ENCODE measurements at regions not wholly inside any gene's neighbourhood (a gene's known extent, or its start where the extent isn't known, plus 50 kb on each side); places are given as distances from the start of the nearest gene placed in this dataset.
A peak's percentile ranks its signal among the peaks of the same experiment; 100 is the strongest.

DNA sequence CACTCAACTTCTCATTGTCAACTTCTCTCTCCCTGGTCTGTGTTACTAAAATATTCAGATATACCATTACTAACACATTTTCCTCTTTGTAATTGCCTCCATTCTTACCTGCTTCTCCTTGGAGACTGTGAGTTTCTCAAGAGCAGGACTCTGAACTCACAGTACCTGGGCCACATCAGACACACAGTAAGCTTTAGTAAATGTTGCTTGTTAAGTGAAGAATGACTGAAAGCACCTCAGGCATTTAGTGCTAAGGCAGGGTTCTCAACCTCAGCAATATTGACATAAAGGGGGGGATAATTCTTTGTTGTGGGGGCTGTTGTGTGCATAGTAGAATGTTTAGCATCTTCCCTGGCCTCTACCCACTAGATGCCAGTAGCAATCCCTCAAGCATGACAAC, 72.0 kb upstream of the RAB11FIP2 start:
- Histone ChIP-seq H3K9me3 (ENCODE audit: low read length) (no peaks in the 10 kb centered on the region), H3K27ac (ENCODE audit: low read length) (no peak overlapping the region), H2AFZ (ENCODE audit: low read length) (no peak overlapping the region), H3K4me2 (ENCODE audit: low read length) (no peak overlapping the region), H3K79me2 (ENCODE audit: low read length) (no peaks in the 10 kb centered on the region), H3K36me3 (ENCODE audit: low read depth, low read length) (no peaks in the 10 kb centered on the region), H3K9ac (ENCODE audit: low read length) (no peak overlapping the region), H3K4me1 (ENCODE audit: insufficient read depth, low read length) (no peaks in the 10 kb centered on the region), H4K20me1 (ENCODE audit: low read length) (no peaks in the 10 kb centered on the region), H3F3A (ENCODE audit: low read length, unreplicated experiment) (no peaks in the 10 kb centered on the region), H3K4me3 (ENCODE audit: low read length) (no peak overlapping the region), H3K27me3 (ENCODE audit: low read length) (peaks cover 23% of the 10 kb centered on the region; the same call in 1 of the 2 replicates), H3K9me2 (replicated peaks; ENCODE audit: low read length) (no peaks in the 10 kb centered on the region)
- no TSS peak for BruUV-seq (replicated peaks)
- no peak for TF ChIP-seq EZH2 (IDR thresholded peaks at IDR 0.05; ENCODE audit: low read length, unreplicated experiment)
- no peak for TF ChIP-seq EZH2phosphoT487 (IDR thresholded peaks at IDR 0.05; ENCODE audit: borderline replicate concordance, low read length)
- no peak for TF ChIP-seq CTCF (conservative IDR thresholded peaks at IDR 0.05; ENCODE audit: low read depth, low read length)
- ChIA-PET CTCF (no interaction called here), POLR2A (ENCODE audit: unreplicated experiment) (no interaction called here)
- DNase-seq (no peak), ATAC-seq (no peak)
- intact Hi-C loops (cut with micrococcal nuclease), result no loop called here

GRCh38 chr10:118116715-118117449, 70.1 kb upstream of the RAB11FIP2 start:
- intact Hi-C loops (cut with micrococcal nuclease), result no loop called here
- no peak overlapping the region for H3K9ac ChIP-seq (ENCODE audit: low read length)
- peak; percentile 4 for DNase-seq
- H3K9me2 ChIP-seq (replicated peaks; ENCODE audit: low read length), result no peaks in the 10 kb centered on the region
- no peak for ATAC-seq
- CTCF ChIA-PET, result no interaction called here
- H3K4me3 ChIP-seq (ENCODE audit: low read length), result no peak overlapping the region
- H3K4me1 ChIP-seq (ENCODE audit: insufficient read depth, low read length), result no peaks in the 10 kb centered on the region
- H3K27me3 ChIP-seq (ENCODE audit: low read length), result peaks cover 23% of the 10 kb centered on the region; the same call in 1 of the 2 replicates
- H3K27ac ChIP-seq (ENCODE audit: low read length), result no peak overlapping the region
- H3K79me2 ChIP-seq (ENCODE audit: low read length), result no peaks in the 10 kb centered on the region
- H3K4me2 ChIP-seq (ENCODE audit: low read length), result no peak overlapping the region
- POLR2A ChIA-PET (ENCODE audit: unreplicated experiment), result no interaction called here
- H3F3A ChIP-seq (ENCODE audit: low read length, unreplicated experiment), result no peaks in the 10 kb centered on the region
- no peaks in the 10 kb centered on the region for H3K9me3 ChIP-seq (ENCODE audit: low read length)
- no peaks in the 10 kb centered on the region for H3K36me3 ChIP-seq (ENCODE audit: low read depth, low read length)
- H4K20me1 ChIP-seq (ENCODE audit: low read length), result no peaks in the 10 kb centered on the region
- TF ChIP-seq EZH2 (IDR thresholded peaks at IDR 0.05; ENCODE audit: low read length, unreplicated experiment), result no peak
- no peak for TF ChIP-seq CTCF (conservative IDR thresholded peaks at IDR 0.05; ENCODE audit: low read depth, low read length)
- TF ChIP-seq EZH2phosphoT487 (IDR thresholded peaks at IDR 0.05; ENCODE audit: borderline replicate concordance, low read length), result no peak
- H2AFZ ChIP-seq (ENCODE audit: low read length), result no peak overlapping the region
- no TSS peak for BruUV-seq (replicated peaks)

GRCh38 chr10:118116362-118116714, 69.6 kb upstream of the RAB11FIP2 start:
- ChIA-PET POLR2A (ENCODE audit: unreplicated experiment) (no interaction called here), CTCF (no interaction called here)
- H3K9ac ChIP-seq (ENCODE audit: low read length), result no peak overlapping the region
- H3K27me3 ChIP-seq (ENCODE audit: low read length), result peaks cover 20% of the 10 kb centered on the region; the same call in 1 of the 2 replicates
- no peaks in the 10 kb centered on the region for H3K9me2 ChIP-seq (replicated peaks; ENCODE audit: low read length)
- H3K9me3 ChIP-seq (ENCODE audit: low read length), result no peaks in the 10 kb centered on the region
- no peak overlapping the region for H3K27ac ChIP-seq (ENCODE audit: low read length)
- no peak for ATAC-seq
- intact Hi-C loops (cut with micrococcal nuclease), result no loop called here
- H3K4me1 ChIP-seq (ENCODE audit: insufficient read depth, low read length), result no peaks in the 10 kb centered on the region
- H3K4me2 ChIP-seq (ENCODE audit: low read length), result no peak overlapping the region
- H3K79me2 ChIP-seq (ENCODE audit: low read length), result no peaks in the 10 kb centered on the region
- no peaks in the 10 kb centered on the region for H4K20me1 ChIP-seq (ENCODE audit: low read length)
- no TSS peak for BruUV-seq (replicated peaks)
- H3F3A ChIP-seq (ENCODE audit: low read length, unreplicated experiment), result no peaks in the 10 kb centered on the region
- H3K4me3 ChIP-seq (ENCODE audit: low read length), result no peak overlapping the region
- DNase-seq, result no peak
- no peak for TF ChIP-seq EZH2 (IDR thresholded peaks at IDR 0.05; ENCODE audit: low read length, unreplicated experiment)
- TF ChIP-seq CTCF (conservative IDR thresholded peaks at IDR 0.05; ENCODE audit: low read depth, low read length), result no peak
- TF ChIP-seq EZH2phosphoT487 (IDR thresholded peaks at IDR 0.05; ENCODE audit: borderline replicate concordance, low read length), result no peak
- H3K36me3 ChIP-seq (ENCODE audit: low read depth, low read length), result no peaks in the 10 kb centered on the region
- no peak overlapping the region for H2AFZ ChIP-seq (ENCODE audit: low read length)

Measured in PC-3 (cell line).